HS-27A (cell line): ENCODE measurements at regions not wholly inside any gene's neighbourhood (a gene's known extent, or its start where the extent isn't known, plus 50 kb on each side); places are given as distances from the start of the nearest gene placed in this dataset.

Source experiments
- DNase-seq: peaks from one replicate; pipeline ENCODE4 v3.0.0-alpha.2; 2012; ENCODE audit warnings: low read depth, missing footprints

GRCh38 chr3:102748646-102749045 lies 313.8 kb downstream of the ZPLD1 start:
- no peak for DNase-seq

GRCh38 chr3:102750322-102750721 lies 315.5 kb downstream of the ZPLD1 start:
- DNase-seq: no peak

GRCh38 chr3:102753901-102754300 lies 319.1 kb downstream of the ZPLD1 start:
- DNase-seq: no peak

GRCh38 chr3:102756706-102757105 lies 321.9 kb downstream of the ZPLD1 start:
- DNase-seq: no peak

DNA sequence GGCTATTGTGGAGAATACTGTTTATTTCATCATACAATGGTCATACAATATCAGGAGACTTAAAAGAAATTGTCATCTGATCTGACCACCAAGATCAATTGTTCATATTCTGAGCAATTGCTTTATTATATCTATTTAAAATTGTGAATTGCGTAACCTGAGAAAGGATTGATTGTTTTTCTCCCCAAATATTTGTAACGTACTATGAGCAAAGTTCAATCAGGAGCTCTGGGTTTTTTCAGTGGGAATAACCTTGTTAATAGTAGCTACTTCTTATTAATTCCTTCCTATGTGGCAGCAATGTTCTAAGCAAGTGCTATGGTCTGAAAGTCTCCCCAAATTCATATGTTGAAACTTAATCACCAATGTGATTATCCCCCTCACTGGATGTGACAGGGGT lies 323.1 kb downstream of the ZPLD1 start:
- no peak for DNase-seq

DNA sequence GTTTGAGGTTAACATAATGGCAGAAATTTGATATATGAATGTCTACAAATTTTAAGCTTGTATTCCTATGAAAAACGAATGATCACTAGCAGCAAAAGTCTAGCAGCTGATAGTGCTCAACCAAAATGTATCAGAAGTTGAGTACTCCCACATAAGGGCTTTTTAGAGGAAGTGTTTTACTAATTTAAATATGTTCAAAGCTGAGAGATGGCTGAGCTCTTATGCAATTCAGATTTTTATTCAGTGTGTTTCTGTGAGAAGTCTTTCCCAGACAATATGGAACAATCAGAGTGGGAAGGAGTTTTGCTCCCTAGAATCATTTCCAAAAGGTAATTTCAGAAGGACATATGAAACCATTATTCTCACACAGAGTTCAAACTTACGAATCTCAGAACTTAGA lies 327.0 kb downstream of the ZPLD1 start:
- DNase-seq: no peak

- no peak for DNase-seq
Measured at GRCh38 chr3:102790747-102791325, 356.0 kb downstream of the ZPLD1 start.

GRCh38 chr3:102791641-102792589 lies 357.1 kb downstream of the ZPLD1 start:
- no peak for DNase-seq

GRCh38 chr3:102796804-102797203 lies 362.0 kb downstream of the ZPLD1 start:
- DNase-seq: no peak

GRCh38 chr3:102802819-102803420 lies 368.1 kb downstream of the ZPLD1 start:
- DNase-seq: no peak

DNA sequence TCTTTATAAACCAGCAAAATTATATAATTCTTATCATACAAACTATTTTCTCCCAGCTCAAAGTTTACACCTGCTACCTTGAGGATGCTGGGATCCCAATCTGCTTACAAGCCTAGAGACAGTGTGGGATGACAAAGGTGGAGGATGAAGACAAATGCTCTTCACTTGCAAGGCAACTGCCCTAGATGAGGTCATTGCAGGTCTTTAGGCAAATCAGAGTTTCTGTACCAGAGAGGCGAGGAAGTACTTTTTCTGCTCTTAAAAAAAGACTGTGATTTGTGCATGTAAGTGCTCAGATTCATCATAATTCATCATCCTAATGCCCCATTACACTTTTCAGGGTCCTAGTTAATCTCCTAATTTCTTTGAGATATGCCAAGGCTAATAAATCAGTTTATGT lies 376.1 kb downstream of the ZPLD1 start:
- no peak for DNase-seq

DNA sequence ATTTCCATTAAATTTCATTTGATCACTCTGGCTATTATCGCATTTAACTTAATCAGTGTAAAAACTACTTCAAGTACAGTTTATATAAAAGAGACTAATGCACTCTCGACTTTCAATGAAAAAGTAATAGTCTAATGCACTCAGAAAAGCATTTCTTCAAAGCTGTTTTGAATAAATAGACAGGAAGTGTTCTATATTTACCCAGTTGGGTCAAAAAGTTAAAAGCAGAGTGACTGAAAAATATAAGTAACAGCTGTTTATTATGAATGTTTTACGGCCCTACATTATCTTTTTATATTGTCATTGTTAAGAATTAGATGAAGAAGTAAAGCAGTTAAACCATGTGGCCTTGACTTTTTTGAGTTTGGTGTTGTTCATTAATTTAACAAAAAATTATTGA lies 391.8 kb downstream of the ZPLD1 start:
- DNase-seq: no peak

- no peak for DNase-seq
Measured at GRCh38 chr3:102827386-102827785, 392.6 kb downstream of the ZPLD1 start.

DNA sequence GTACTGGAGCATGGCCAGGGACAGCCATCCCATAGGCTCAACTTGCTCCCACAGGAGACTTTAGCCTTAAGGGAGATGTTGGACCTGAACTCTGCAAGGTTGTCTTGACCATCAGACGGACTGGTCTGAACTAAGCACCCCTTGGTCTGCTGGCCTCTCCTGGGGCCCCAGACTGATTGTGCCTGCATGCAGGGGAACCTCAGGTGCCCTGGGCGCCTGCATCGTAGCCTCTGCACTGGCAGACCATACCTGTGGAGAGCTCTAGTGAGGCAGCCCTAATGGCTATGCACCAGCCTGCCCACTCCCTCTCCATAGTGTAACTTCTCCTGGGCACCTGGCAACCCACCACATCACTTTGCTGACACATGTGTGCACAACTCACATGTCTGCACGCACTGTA lies 395.6 kb downstream of the ZPLD1 start:
- no peak for DNase-seq

DNA sequence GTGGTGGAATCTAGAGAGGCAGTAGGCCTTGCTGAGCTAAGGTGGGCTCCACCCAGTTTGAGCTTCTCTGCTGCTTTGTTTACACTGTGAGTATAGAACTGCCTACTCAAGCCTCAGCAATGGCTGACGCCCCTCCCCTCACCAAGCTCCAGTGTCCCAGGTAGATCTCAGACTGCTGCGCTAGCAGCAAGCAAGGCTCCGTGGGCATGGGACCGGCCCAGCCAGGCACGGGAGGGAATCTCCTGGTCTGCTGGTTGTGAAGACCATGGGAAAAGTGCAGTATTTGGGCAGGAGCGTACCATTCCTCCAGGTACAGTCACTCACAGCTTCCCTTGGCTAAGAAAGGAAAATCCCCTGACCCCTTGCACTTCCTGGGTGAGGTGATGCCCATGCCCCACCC lies 407.1 kb downstream of the ZPLD1 start:
- DNase-seq: no peak

DNA sequence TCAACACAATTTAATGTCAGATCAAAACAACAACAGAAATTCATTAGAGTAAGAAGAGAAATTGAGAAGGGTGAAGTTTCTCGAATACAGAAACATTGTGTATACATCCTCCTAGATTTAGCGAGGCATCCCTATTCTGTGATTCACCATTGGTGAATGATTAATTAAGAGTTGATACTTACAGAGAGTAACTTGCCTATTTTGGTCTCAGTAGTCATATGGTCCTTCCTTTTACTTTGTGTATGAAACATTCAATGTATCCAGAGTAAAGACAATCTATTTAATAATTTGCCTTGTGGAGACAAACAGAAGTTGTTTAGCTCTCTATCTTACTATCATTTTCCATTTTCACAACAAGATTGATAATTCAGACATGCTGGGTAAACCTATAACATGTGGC lies 432.0 kb downstream of the ZPLD1 start:
- no peak for DNase-seq

DNA sequence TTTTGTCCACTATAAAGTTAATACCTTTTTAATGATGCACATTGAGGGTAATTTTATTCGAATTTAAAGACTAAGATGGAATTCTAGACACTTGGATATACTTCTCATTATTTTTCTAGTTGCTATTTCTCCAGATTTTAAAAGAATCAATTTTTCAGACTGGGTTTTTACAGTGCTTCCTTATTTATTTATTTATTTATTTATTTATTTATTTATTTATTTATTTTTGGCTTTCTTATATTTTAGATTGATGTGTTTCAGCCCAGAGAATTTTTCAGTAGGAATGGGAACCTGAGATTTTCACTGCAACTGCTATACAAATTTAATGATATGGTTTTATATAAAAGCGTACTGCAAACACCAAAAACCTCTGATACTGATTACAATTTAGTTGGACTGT lies 448.7 kb downstream of the ZPLD1 start:
- DNase-seq: no peak

GRCh38 chr3:102885289-102885688 lies 450.5 kb downstream of the ZPLD1 start:
- DNase-seq: no peak

DNA sequence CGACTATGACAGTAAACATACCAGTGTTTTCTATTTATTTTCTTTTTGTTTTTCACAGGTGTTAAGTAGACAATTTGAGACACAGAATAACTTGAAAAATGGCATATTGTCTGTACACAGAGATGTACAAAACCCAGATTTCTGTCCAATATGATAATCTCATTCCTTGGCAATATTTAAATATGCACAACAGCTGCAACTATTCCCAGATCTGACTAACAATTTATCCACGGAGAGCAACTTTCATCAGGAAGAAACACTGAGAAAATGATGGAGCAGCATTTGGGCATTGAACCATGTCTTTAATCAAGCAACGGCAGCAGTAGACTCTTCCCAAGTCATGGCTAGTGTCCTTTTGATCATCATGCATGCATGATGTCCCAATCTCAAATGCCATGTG lies 452.6 kb downstream of the ZPLD1 start:
- no peak for DNase-seq

- no peak for DNase-seq
Measured at GRCh38 chr3:102896851-102897621, 462.2 kb downstream of the ZPLD1 start.

- DNase-seq: no peak
Measured at GRCh38 chr3:102904629-102905028, 469.8 kb downstream of the ZPLD1 start.

- no peak for DNase-seq
Measured at GRCh38 chr3:102905811-102906210, 471.0 kb downstream of the ZPLD1 start.
